ENCODE measurements at regions not wholly inside any gene's neighbourhood (a gene's known extent, or its start where the extent isn't known, plus 50 kb on each side); places are given as distances from the start of the nearest gene placed in this dataset.
"Not testable (repeated sequence)": the region's sequence is repeated elsewhere in the genome, so short reads cannot be mapped to it uniquely, and the experiment has no call there.

- no peak for DNase-seq (ENCODE audit: low spot score)
Observed at GRCh38 chr1:119191325-119191724, 50.9 kb upstream of the WARS2 start.

DNA sequence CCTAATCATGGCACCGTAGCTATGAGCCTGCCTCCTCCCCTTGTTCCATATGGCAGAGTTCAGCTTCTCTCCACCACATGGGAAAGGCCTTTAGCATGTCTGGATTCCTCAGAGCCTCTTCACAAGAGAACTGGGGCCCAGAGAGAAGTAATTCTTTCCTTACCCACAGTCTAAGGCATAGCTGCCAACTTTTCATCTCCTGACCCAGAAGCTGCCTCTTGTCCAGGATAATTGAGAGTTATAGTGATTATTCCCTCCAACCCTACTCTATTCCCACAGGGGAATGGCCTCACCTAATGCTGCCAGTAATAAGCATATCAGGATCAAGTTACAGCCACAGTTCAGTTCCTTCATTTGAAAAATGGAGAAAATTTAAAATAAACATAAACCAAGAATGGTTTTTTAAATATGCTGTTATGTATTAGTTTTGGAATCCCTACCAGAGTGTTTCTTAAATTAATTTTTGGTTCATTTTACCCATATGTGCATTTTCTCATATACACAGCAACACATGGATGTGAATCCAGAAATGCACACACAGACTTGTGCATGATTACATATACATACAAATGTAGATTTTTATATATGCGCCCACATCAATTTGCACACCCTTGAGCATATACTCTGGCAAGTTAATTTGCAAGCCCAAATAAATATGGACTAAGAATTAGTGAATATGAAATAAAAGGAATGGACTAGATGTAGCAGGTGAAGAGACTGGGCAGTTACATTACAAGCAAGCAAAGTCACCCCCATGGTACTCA, 63.9 kb upstream of the WARS2 start:
- DNase-seq (ENCODE audit: low spot score), result no peak

GRCh38 chr1:119204961-119205357, 64.5 kb upstream of the WARS2 start:
- no peak for DNase-seq (ENCODE audit: low spot score)

DNA sequence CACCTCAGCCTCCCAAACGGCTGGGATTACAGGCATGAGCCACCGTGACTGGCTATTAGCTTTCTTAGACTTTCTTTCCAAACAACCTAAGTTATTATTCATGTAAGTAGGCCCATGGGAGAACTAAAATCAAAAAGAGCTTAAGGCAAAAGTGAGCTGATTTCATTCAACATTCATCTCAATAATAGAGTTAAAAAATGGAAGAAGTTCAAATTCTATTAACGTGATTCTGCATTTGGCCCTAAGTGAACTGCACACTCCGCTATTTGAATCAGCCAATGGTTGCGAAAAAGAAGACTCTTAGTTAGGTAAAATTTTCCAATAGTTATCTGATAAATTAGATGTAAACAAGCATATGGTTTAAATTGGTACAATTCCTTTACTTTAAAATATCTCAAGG, 68.6 kb upstream of the WARS2 start:
- DNase-seq (ENCODE audit: low spot score), result no peak

- DNase-seq (ENCODE audit: low spot score), result no peak
Observed at GRCh38 chr1:119209596-119210295, 69.3 kb upstream of the WARS2 start.

DNA sequence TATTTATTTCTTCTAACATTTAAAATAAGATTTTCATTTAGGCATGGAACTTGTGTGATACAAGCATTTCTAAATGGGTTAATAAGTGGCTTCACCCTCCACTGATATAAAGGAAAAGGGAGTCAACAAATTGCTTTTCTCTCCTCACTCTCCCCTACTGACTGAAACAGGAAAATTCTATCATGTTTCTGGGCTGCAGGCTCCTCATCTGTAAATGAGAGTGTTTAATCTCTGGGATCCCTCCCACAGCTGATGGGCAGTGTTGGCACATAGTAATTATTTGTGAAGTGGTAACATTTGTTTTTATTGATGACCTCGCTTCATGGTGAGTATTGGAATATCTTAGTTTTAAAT, 69.8 kb upstream of the WARS2 start:
- no peak for DNase-seq (ENCODE audit: low spot score)

DNA sequence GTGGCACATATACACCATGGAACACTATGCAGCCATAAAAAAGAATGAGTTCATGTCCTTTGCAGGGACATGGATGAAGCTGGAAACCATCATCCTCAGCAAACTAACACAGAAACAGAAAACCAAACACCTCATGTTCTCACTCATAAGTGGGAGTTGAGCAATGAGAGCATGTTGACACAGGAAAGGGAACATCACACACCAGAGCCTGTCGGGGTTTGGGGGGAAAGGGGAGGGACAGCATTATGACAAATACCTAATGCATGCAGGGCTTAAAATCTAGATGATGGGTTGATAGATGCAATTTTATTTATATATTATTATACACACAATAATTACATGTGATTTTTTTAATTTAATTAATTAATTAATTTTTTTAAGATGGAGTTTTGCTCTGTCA, 72.8 kb upstream of the WARS2 start:
- DNase-seq (ENCODE audit: low spot score), result not testable (repeated sequence)

- DNase-seq (ENCODE audit: low spot score), result not testable (repeated sequence)
Observed at GRCh38 chr1:119214961-119215360, 74.5 kb upstream of the WARS2 start.

- no peak for DNase-seq (ENCODE audit: low spot score)
Observed at GRCh38 chr1:119217309-119217828, 76.9 kb upstream of the WARS2 start.

GRCh38 chr1:119219711-119220110, 79.3 kb upstream of the WARS2 start:
- no peak for DNase-seq (ENCODE audit: low spot score)

GRCh38 chr1:119220991-119221390, 80.5 kb upstream of the WARS2 start:
- DNase-seq (ENCODE audit: low spot score), result no peak

- no peak for DNase-seq (ENCODE audit: low spot score)
Observed at GRCh38 chr1:119222271-119222670, 81.8 kb upstream of the WARS2 start.

DNA sequence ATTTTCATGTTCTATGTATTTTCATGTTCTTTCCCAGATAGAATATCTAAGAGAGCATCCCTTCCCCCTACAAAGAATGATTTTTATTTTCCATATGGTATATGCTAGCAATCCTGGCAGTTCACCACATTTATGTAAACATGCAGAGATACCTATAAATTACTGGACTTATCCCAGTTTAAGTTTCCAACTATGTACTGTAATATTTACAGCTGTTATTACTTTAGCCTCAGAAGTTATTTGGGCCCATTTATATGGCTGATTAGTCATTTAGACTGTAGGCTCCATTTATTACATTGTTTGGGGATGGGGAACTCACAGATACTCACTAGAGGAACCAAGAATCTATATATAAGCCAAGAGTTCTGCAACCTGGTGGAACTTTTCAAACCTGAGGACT, 84.8 kb upstream of the WARS2 start:
- DNase-seq (ENCODE audit: low spot score), result no peak

DNA sequence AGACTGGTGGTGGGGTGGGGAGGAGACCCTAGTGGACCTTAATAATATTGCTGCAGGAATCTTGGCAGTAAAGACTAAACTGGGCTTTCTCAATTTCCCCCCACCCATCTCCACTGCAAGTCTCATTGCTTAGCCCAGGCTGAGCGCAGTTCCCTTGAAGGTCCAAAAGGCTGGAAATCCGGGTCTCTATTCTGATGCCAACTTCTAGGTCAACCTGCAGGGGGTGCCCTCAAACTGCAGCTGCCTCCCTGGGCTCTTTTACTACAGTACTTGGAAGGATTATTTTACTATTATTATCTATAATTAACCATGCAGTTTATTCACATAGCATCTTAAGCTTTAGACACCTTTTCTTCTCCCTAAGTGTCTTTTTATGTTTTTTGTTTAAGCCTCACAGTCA, 85.4 kb upstream of the WARS2 start:
- DNase-seq (ENCODE audit: low spot score), result peak; percentile 45

GRCh38 chr1:119226321-119226720, 85.9 kb upstream of the WARS2 start:
- DNase-seq (ENCODE audit: low spot score), result no peak

DNA sequence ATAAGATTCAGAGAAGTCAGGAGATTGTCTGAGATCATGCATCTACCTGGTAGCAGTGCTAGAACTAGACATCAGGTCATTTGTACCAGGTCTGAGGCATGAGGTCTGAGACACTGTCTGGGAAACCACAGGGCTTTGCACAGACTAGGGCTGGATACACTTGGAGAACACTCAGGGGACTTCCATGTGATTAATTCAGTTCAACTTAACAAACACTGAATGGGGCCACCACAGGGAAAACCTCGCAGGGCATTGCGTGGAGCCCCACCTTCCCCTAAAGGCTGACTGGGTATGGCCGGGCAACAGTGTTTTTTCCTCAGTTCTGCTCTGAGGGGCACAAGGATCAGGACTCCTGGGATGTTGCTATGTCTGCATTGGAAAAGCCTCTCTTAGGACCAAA, 86.5 kb upstream of the WARS2 start:
- DNase-seq (ENCODE audit: low spot score), result no peak

GRCh38 chr1:119227456-119227855, 87.0 kb upstream of the WARS2 start:
- no peak for DNase-seq (ENCODE audit: low spot score)

DNA sequence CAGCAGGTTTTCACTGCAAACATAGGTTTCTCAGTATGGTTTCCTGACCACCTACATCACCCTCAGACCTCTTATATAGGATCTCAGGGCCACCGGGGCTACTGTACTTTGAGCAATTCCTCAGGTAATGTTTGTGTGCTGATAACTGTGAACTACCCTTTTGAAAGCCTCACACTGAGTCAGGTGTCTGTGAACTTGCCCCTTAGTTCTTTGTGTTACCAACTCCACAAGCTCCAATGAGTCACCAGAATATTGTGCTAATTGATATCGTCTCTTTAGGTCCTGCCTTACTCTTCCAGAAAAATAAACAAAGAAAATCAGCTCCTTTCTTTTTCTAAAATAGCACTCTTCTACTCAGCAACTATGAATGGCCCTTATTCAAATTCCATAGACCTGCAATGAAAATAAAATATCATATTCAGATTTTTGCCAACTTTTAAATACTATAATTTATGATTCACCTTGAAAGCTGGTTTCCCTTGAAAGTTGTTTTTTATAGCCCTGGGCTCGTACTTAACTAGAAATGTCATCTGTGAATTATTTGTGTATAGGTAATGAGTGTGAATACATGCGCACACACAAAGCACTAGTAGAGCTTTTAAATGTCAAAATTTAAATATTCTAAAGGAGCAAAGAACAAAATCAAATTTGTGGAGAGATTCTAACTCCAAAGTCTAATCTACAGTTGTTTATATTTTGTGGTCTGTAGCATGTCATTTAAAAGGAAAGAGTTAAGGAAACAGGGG, 88.1 kb upstream of the WARS2 start:
- no peak for DNase-seq (ENCODE audit: low spot score)

DNA sequence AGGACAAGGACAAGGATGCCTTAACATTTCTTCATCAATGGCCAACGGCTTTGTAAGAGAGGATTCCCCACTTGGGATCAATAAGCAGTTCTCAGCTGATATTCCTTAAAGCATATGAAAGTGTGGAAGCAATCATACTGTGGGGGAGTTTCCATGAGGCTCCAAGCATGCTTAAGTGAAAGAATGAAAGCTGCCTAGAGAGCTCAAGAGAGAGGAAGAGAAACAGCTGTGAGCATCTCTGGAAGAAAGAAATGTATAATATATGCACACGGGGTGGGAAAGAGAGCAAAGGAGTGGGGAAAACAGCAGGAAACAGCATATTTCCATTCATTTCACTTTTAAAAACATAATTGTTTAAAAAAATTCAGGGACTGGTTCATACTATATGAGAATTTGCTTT, 94.7 kb upstream of the WARS2 start:
- DNase-seq (ENCODE audit: low spot score), result no peak

- no peak for DNase-seq (ENCODE audit: low spot score)
Observed at GRCh38 chr1:119245881-119246280, 105.4 kb upstream of the WARS2 start.

GRCh38 chr1:119249283-119249682, 108.8 kb upstream of the WARS2 start:
- no peak for DNase-seq (ENCODE audit: low spot score)

- no peak for DNase-seq (ENCODE audit: low spot score)
Observed at GRCh38 chr1:119250299-119250698, 109.8 kb upstream of the WARS2 start.

DNA sequence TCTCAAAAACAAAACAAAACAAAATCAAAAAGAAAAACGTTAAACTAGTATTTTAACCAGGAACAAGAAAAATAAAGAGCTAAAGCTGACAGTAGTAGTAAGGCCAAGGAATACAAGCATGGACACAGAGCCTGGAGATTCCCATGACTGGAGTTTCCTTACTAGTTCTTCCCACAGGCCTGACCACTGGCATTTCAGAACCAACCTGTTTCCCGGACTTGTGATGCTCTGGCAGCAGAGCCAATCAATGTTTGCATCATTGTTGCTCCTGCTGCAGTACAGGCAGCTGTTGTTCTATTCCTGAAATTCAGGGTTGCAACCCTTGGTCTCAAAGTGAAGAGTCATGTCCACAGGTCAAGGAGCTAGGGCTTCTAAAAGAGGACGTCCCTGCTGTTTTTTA, 111.3 kb upstream of the WARS2 start:
- no peak for DNase-seq (ENCODE audit: low spot score)
